ENCODE measurements at regions not wholly inside any gene's neighbourhood (a gene's known extent, or its start where the extent isn't known, plus 50 kb on each side); places are given as distances from the start of the nearest gene placed in this dataset.
"Not testable (repeated sequence)": the region's sequence is repeated elsewhere in the genome, so short reads cannot be mapped to it uniquely, and the experiment has no call there.

DNA sequence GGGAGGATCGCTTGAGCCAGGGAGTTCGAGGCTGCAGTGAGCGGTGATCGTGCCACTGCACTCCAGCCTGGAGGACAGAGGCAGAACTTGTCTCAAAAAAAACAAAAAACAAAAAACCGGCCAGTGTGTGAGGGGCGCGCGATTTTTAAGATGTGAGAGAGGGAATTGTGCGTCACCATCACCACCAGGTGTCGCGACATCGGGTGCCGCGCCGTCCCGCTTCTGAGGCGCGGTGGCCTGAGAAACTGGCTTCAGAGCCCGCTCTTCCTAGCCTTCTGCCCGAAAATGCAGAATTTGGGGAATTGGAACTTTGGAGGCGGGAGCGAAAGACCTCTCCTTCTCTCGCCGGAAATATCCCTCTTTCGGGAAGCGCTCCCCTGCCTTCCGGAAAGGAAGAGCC, 524.8 kb downstream of the KCNJ18 start:
- H3K27me3 ChIP-seq (replicated peaks; ENCODE audit: control insufficient read depth, insufficient read depth, low read length): no peaks in the 10 kb centered on the region
- DNase-seq: no peak
- TF ChIP-seq, protein P1, sequence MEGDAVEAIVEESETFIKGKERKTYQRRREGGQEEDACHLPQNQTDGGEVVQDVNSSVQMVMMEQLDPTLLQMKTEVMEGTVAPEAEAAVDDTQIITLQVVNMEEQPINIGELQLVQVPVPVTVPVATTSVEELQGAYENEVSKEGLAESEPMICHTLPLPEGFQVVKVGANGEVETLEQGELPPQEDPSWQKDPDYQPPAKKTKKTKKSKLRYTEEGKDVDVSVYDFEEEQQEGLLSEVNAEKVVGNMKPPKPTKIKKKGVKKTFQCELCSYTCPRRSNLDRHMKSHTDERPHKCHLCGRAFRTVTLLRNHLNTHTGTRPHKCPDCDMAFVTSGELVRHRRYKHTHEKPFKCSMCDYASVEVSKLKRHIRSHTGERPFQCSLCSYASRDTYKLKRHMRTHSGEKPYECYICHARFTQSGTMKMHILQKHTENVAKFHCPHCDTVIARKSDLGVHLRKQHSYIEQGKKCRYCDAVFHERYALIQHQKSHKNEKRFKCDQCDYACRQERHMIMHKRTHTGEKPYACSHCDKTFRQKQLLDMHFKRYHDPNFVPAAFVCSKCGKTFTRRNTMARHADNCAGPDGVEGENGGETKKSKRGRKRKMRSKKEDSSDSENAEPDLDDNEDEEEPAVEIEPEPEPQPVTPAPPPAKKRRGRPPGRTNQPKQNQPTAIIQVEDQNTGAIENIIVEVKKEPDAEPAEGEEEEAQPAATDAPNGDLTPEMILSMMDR (IDR thresholded peaks at IDR 0.05; ENCODE audit: insufficient read depth in 1 of 2, low read depth in 1 of 2, low read length in 1 of 2, severe bottlenecking in 1 of 2, unreplicated experiment in 1 of 2): no peak
- Mint-ChIP-seq H3K9me3 (ENCODE audit: unreplicated experiment) (no peaks in the 10 kb centered on the region), H3K36me3 (ENCODE audit: insufficient read depth, unreplicated experiment) (no peaks in the 10 kb centered on the region), H3K4me1 (ENCODE audit: low read depth, unreplicated experiment) (no peaks in the 10 kb centered on the region), H3K27me3 (ENCODE audit: insufficient read depth, unreplicated experiment) (no peaks in the 10 kb centered on the region), H3K4me3 (ENCODE audit: unreplicated experiment) (no peak overlapping the region), H3K27ac (ENCODE audit: unreplicated experiment) (no peak overlapping the region)
- H3K4me1 ChIP-seq: no peaks in the 10 kb centered on the region
- POLR2A ChIA-PET: no interaction called here
- no TSS peak for BruUV-seq (replicated peaks)
- no peak overlapping the region for H3K4me3 ChIP-seq (ENCODE audit: low read depth, low read length)
- intact Hi-C loops (cut with micrococcal nuclease; ENCODE audit: unreplicated experiment): no loop called here
- no peaks in the 10 kb centered on the region for H3K9me3 ChIP-seq
- no peaks in the 10 kb centered on the region for H3K36me3 ChIP-seq (ENCODE audit: control insufficient read depth, insufficient read depth, low read length)
- CTCF ChIA-PET: no interaction called here

DNA sequence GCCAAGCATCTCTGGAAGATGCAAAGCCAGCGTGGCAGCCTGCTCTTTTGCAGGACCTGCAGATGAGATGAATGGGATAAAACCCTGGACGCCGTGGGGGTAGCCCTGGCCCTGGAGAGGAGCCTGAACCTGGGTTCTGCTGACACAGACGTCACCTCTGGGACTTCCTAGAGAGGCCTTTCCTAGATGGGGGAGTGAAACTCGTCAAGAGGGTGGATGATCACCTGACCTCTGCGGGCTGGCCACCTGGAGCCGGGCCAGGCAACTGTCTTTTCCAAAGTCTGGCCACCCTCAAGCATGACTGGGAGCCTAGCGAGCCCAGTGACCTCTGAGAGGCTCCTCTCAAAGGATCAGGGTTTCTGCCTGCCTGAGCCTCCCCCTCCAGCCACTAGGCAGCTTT, 529.0 kb downstream of the KCNJ18 start:
- H3K36me3 Mint-ChIP-seq (ENCODE audit: insufficient read depth, unreplicated experiment): peaks cover 4% of the 10 kb centered on the region
- no peaks in the 10 kb centered on the region for H3K4me1 ChIP-seq
- ChIA-PET CTCF (no interaction called here), POLR2A (no interaction called here)
- H3K36me3 ChIP-seq (ENCODE audit: control insufficient read depth, insufficient read depth, low read length): no peaks in the 10 kb centered on the region
- DNase-seq: no peak
- no peaks in the 10 kb centered on the region for H3K27me3 Mint-ChIP-seq (ENCODE audit: insufficient read depth, unreplicated experiment)
- no TSS peak for BruUV-seq (replicated peaks)
- H3K9me3 ChIP-seq: no peaks in the 10 kb centered on the region
- TF ChIP-seq, protein P1 (IDR thresholded peaks at IDR 0.05; ENCODE audit: insufficient read depth in 1 of 2, low read depth in 1 of 2, low read length in 1 of 2, severe bottlenecking in 1 of 2, unreplicated experiment in 1 of 2): no peak
- H3K27ac Mint-ChIP-seq (ENCODE audit: unreplicated experiment): no peak overlapping the region
- H3K4me3 Mint-ChIP-seq (ENCODE audit: unreplicated experiment): no peak overlapping the region
- no peaks in the 10 kb centered on the region for H3K4me1 Mint-ChIP-seq (ENCODE audit: low read depth, unreplicated experiment)
- H3K9me3 Mint-ChIP-seq (ENCODE audit: unreplicated experiment): no peaks in the 10 kb centered on the region
- no peaks in the 10 kb centered on the region for H3K27me3 ChIP-seq (replicated peaks; ENCODE audit: control insufficient read depth, insufficient read depth, low read length)
- no peak overlapping the region for H3K4me3 ChIP-seq (ENCODE audit: low read depth, low read length)
- intact Hi-C loops (cut with micrococcal nuclease; ENCODE audit: unreplicated experiment): no loop called here

DNA sequence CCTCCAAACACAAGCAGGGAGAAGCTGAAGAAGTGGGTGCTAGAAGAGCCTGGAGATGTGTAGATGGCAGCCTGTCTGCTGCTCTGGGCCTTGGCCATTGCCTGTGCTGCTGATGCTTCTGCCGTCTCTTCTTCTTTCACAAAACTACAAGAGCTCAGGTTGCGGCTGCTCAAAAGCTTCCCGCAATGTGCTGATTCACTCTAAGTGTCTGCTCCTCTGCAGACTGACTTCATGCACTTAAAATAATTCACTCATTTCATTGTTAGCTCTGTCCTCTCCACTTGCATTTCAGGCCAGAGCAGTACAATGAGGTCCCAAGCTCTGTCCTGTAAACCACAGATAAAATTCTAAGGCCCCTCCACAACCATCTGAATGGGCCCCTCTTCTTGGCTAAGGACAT, 534.2 kb downstream of the KCNJ18 start:
- DNase-seq; H3K9me3 ChIP-seq; CTCF ChIA-PET; H3K27ac Mint-ChIP-seq (ENCODE audit: unreplicated experiment); H3K9me3 Mint-ChIP-seq (ENCODE audit: unreplicated experiment); intact Hi-C loops (cut with micrococcal nuclease; ENCODE audit: unreplicated experiment); H3K36me3 ChIP-seq (ENCODE audit: control insufficient read depth, insufficient read depth, low read length); BruUV-seq (replicated peaks); POLR2A ChIA-PET; H3K4me1 Mint-ChIP-seq (ENCODE audit: low read depth, unreplicated experiment); H3K4me3 Mint-ChIP-seq (ENCODE audit: unreplicated experiment); H3K4me3 ChIP-seq (ENCODE audit: low read depth, low read length); H3K4me1 ChIP-seq; H3K27me3 Mint-ChIP-seq (ENCODE audit: insufficient read depth, unreplicated experiment); H3K36me3 Mint-ChIP-seq (ENCODE audit: insufficient read depth, unreplicated experiment); H3K27me3 ChIP-seq (replicated peaks; ENCODE audit: control insufficient read depth, insufficient read depth, low read length): not testable (repeated sequence)

DNA sequence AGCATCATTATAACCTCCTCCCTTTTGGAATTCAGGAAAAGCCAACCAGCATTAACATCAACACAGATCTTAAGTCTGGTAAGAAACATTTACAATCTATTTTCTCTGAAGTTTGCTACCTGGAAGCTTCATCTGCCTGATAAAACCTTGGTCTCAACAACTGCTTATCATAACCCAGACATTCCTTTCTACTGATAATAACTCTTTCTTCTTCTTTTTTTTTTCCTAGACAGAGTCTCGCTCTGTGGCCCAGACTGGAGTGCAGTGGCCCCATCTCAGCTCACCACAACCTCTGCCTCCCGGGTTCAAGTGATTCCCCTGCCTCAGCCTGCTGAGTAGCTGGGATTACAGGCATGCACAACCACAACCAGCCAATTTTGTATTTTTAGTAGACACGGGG, 534.6 kb downstream of the KCNJ18 start:
- DNase-seq; H3K27ac Mint-ChIP-seq (ENCODE audit: unreplicated experiment); H3K4me1 ChIP-seq; H3K36me3 ChIP-seq (ENCODE audit: control insufficient read depth, insufficient read depth, low read length); H3K27me3 Mint-ChIP-seq (ENCODE audit: insufficient read depth, unreplicated experiment); intact Hi-C loops (cut with micrococcal nuclease; ENCODE audit: unreplicated experiment); POLR2A ChIA-PET; H3K9me3 ChIP-seq; H3K36me3 Mint-ChIP-seq (ENCODE audit: insufficient read depth, unreplicated experiment); H3K4me3 ChIP-seq (ENCODE audit: low read depth, low read length); H3K27me3 ChIP-seq (replicated peaks; ENCODE audit: control insufficient read depth, insufficient read depth, low read length); H3K9me3 Mint-ChIP-seq (ENCODE audit: unreplicated experiment); CTCF ChIA-PET; BruUV-seq (replicated peaks); H3K4me3 Mint-ChIP-seq (ENCODE audit: unreplicated experiment); H3K4me1 Mint-ChIP-seq (ENCODE audit: low read depth, unreplicated experiment): not testable (repeated sequence)

DNA sequence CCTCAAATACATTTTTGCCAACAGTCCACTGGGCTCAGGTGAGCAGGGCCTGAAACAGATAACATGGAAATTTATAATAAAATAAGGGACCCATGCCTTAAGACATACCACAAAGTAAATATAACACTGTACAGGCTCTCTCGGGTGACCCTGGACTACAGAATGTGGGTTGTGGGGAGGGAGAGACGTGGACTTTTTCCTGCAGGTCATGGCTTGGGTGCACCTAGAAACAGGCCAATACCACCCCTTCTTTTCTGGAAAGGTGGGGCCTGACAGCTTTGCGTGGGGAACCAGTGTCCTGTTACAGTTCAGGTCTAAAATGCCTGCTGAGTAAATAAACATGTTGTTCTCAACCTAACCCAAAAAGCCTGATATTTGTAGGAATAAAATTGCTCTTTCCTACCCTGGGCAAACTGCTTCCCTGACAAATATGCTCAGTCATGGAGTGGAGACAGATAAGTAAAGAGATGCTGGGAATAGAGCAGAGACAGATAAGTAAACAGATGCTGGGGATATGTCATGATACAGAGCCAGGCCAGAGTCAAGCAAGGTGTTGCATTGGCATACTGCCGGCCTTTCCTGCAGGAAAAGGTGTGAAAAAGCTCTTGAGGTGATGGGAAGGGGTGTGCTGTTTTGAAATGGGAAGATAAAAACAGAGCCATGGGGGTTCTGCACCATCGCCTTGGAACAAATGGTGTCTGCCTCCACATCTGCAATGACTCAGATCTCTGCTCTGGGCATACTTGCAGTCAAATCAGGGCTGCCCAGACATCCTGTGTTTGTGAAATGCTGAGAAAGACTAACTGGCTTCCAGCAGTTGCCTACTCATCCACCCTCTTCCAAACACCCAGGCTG, 535.6 kb downstream of the KCNJ18 start:
- intact Hi-C loops (cut with micrococcal nuclease; ENCODE audit: unreplicated experiment); H3K4me3 ChIP-seq (ENCODE audit: low read depth, low read length); H3K36me3 Mint-ChIP-seq (ENCODE audit: insufficient read depth, unreplicated experiment); H3K4me1 ChIP-seq; H3K27me3 Mint-ChIP-seq (ENCODE audit: insufficient read depth, unreplicated experiment); H3K36me3 ChIP-seq (ENCODE audit: control insufficient read depth, insufficient read depth, low read length); H3K27me3 ChIP-seq (replicated peaks; ENCODE audit: control insufficient read depth, insufficient read depth, low read length); DNase-seq; H3K9me3 ChIP-seq; H3K4me1 Mint-ChIP-seq (ENCODE audit: low read depth, unreplicated experiment); H3K27ac Mint-ChIP-seq (ENCODE audit: unreplicated experiment); H3K4me3 Mint-ChIP-seq (ENCODE audit: unreplicated experiment); CTCF ChIA-PET; H3K9me3 Mint-ChIP-seq (ENCODE audit: unreplicated experiment); POLR2A ChIA-PET; BruUV-seq (replicated peaks): not testable (repeated sequence)

DNA sequence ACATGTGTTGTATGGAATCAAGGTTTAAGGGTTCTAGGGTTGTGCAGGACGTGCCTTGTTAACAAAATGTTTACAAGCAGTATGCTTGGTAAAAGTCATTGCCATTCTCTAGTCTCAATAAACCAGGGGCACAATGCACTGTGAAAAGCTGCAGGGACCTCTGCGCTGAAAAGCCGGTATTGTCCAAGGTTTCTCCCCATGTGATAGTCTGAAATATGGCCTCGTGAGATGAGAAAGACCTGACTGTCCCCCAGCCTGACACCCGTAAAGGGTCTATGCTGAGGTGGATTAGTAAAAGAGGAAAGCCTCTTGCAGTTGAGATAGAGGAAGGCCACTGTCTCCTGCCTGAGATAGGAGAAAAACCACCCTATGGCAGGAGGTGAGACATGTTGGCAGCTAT, 537.5 kb downstream of the KCNJ18 start:
- H3K4me3 ChIP-seq (ENCODE audit: low read depth, low read length); H3K9me3 Mint-ChIP-seq (ENCODE audit: unreplicated experiment); H3K27ac Mint-ChIP-seq (ENCODE audit: unreplicated experiment); H3K36me3 ChIP-seq (ENCODE audit: control insufficient read depth, insufficient read depth, low read length); DNase-seq; H3K27me3 Mint-ChIP-seq (ENCODE audit: insufficient read depth, unreplicated experiment); H3K36me3 Mint-ChIP-seq (ENCODE audit: insufficient read depth, unreplicated experiment); H3K27me3 ChIP-seq (replicated peaks; ENCODE audit: control insufficient read depth, insufficient read depth, low read length); H3K4me1 ChIP-seq; intact Hi-C loops (cut with micrococcal nuclease; ENCODE audit: unreplicated experiment); H3K9me3 ChIP-seq; H3K4me3 Mint-ChIP-seq (ENCODE audit: unreplicated experiment); CTCF ChIA-PET; POLR2A ChIA-PET; BruUV-seq (replicated peaks); H3K4me1 Mint-ChIP-seq (ENCODE audit: low read depth, unreplicated experiment): not testable (repeated sequence)
